Epithelial cell of proximal tubule (primary cell): ENCODE measurements at regions not wholly inside any gene's neighbourhood (a gene's known extent, or its start where the extent isn't known, plus 50 kb on each side); places are given as distances from the start of the nearest gene placed in this dataset.
"Not testable (repeated sequence)": the region's sequence is repeated elsewhere in the genome, so short reads cannot be mapped to it uniquely, and the experiment has no call there.

Experiments
- DNase-seq: peaks from one replicate; pipeline ENCODE4 v3.0.0-alpha.2; 2011; ENCODE audit warnings: low read depth
- H3K4me3 ChIP-seq: 2 replicates; pipeline ENCODE4 v1.5.1; 2011; ENCODE audit warnings: low read depth, mild to moderate bottlenecking, low read length
- CTCF ChIP-seq: conservative IDR thresholded peaks from 2 replicates; pipeline ENCODE4 v1.5.1; 2012; ENCODE audit warnings: low read depth, mild to moderate bottlenecking, low read length

GRCh38 chr4:26196567-26196966, 124.2 kb upstream of the RBPJ start:
- DNase-seq = no peak
- no peak for TF ChIP-seq CTCF
- no peak overlapping the region for H3K4me3 ChIP-seq

DNA sequence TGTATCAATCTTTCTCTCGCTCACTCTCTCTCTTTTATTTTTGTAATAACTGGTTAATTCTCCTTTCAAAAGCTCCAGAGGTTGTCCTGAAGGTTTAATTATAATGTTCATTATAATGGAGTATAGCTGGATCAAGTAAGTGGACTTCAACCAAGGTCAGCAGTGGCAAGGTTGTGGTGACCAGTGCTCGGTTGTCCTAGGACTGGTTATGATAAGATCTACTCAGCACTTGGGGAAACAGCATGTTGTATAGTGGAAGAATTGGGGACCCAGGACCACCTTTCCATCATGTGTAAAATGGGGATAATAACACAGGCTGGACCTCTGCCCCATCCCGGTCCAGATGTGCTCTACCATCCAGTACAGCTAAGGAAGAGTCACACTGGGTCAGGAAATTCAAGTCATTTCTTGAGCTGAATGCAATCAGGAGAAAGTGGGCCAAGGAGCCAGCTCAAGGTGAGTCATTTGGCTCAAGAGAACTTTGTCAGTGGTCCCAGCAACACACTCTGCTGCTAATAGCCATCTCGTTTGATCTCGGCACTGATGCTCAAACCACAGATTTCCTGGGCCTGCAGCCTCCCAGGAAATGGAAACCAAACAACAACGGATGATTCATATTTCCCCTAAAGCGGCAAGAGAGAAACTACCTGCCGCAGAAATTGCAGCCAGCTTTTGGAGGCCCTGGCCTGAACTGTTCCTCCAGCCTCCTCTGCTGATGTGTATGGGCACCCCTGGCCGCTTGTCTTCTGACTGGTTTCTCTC, 123.6 kb upstream of the RBPJ start:
- DNase-seq = peak; percentile 71
- TF ChIP-seq CTCF = no peak
- H3K4me3 ChIP-seq = no peak overlapping the region

DNA sequence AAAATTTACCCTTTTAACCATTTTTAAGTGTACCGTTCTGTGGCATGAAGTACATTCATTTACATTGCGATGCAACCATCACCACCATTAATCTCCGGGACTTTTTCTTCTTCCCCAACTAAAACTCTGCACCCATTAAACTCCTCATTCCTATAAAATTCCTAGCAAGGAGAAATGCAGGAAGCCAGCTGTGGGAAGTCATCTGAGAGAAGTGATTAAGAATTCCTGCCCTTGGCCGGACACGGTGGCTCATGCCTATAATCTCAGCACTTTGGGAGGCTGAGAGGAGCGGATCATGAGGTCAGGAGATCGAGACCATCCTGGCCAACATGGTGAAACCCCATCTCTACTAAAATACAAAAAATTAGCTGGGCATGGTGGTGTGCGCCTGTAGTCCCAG, 121.9 kb upstream of the RBPJ start:
- not testable (repeated sequence) for H3K4me3 ChIP-seq, DNase-seq

GRCh38 chr4:26199596-26199995, 121.2 kb upstream of the RBPJ start:
- no peak for TF ChIP-seq CTCF
- DNase-seq = no peak
- no peak overlapping the region for H3K4me3 ChIP-seq

- no peak for TF ChIP-seq CTCF
- H3K4me3 ChIP-seq = no peak overlapping the region
- no peak for DNase-seq
Measured at GRCh38 chr4:26201120-26201519, 119.7 kb upstream of the RBPJ start.

- H3K4me3 ChIP-seq = no peak overlapping the region
- no peak for DNase-seq
- no peak for TF ChIP-seq CTCF
Measured at GRCh38 chr4:26204249-26204825, 116.5 kb upstream of the RBPJ start.

DNA sequence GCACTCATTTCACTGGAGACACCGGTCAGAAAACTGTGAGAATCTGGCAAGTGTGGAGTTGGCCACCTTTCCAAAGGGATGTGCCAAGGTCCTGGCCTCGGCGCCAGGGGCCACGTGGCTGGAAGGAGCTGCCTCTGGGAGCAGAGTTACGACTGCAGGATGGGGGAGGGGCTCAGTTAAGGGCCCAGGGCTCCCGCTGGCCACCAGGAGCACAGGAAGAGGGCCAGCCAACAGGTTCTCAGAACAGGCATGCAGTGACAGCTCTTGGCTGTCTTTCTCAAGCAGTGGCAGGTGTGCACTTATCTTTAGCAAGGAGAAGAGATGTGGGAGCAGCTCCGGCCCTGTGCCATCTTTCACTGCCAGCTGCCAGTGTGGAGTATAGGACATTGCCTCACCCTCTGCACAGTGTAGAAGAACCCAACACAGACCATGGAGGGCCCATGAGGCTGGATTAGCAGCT, 115.9 kb upstream of the RBPJ start:
- no peak for DNase-seq
- no peak overlapping the region for H3K4me3 ChIP-seq
- TF ChIP-seq CTCF = no peak
